Pulmonary artery endothelial cell (primary cell): ENCODE measurements at regions not wholly inside any gene's neighbourhood (a gene's known extent, or its start where the extent isn't known, plus 50 kb on each side); places are given as distances from the start of the nearest gene placed in this dataset.

ENCODE experiments used
- DNase-seq: peaks from one replicate; pipeline ENCODE4 v3.0.0-alpha.2; 2011; ENCODE audit warnings: low read depth, low spot score

GRCh38 chr1:192521734-192522133 lies 53.8 kb upstream of the RGS1 start:
- no peak for DNase-seq

DNA sequence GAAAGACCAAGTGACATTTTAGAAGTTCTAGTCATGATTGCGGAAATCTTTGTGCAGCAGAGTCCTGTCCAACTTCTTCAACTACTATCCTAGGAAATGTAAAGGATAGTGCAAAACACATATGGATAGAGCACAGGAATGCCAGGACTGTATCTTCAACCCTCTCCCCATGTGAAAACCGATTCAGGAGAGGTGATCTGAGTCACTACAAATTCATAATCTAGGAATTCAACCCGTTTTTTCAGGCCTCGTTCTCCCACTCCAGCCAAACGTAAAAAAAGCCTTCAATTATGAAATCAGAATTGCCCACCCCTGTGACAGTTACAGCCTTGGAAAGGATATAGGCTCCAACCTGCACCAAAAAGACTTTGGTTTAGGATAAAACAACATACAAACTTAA lies 52.9 kb upstream of the RGS1 start:
- no peak for DNase-seq

- DNase-seq: no peak
Observed at GRCh38 chr1:192524223-192524622, 51.4 kb upstream of the RGS1 start.
